ENCODE measurements at regions not wholly inside any gene's neighbourhood (a gene's known extent, or its start where the extent isn't known, plus 50 kb on each side); places are given as distances from the start of the nearest gene placed in this dataset.

DNA sequence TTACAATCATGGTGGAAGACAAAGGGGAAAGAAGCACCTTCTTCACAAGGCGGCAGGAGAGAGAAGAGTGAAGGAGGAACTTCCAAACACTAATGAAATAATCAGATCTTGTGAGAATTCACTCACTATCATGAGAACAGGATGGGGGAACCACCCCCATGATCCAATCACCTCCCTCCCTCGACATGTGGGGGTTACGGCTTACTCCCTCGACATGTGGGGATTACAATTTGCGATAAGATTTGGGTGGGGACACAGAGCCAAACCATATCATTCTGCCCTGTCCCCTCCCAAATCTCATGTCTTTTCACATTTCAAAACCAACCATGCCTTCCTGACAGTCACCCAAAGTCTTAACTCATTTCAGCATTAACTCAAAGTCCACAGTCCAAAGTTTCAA is 88.7 kb upstream of the PGRMC2 start:
- no peak for TF ChIP-seq YY1 (IDR thresholded peaks at IDR 0.05; ENCODE audit: insufficient read depth, insufficient read length)
- TF ChIP-seq SUZ12 (IDR thresholded peaks at IDR 0.05; ENCODE audit: extremely low read depth, insufficient read depth, insufficient read length): no peak
- TF ChIP-seq ZNF274 (IDR thresholded peaks at IDR 0.05; ENCODE audit: low read depth, low read length): no peak

DNA sequence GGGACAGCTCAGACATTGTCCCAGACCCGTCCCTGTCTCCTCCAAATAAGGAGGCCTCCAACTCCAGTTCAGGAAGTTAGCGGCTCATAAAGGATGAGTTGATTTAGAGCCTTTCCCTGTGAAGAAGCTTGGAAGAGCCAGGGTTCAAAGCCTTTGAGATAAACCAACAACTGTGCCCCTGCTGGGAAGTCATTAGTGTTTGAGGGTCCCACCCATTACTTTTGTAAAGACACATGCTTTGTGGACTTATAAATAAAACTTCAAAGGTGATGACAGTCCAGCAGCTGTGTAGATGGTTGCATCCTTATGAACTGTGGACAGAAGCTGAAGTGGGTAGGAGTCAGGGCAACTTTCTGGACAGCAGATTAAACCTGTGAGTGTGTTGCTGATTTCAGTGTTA is 86.0 kb upstream of the PGRMC2 start:
- Histone ChIP-seq H3K4me3 (ENCODE audit: insufficient read length, low read depth) (no peak overlapping the region), H3K9ac (ENCODE audit: insufficient read length, low read depth) (no peak overlapping the region), H3K27me3 (ENCODE audit: insufficient read depth, insufficient read length) (no peaks in the 10 kb centered on the region), H3K9me3 (ENCODE audit: insufficient read depth, low read length) (peaks cover 39% of the 10 kb centered on the region; the same call in 1 of the 2 replicates), H3K4me1 (ENCODE audit: insufficient read depth, insufficient read length) (no peaks in the 10 kb centered on the region), H3K36me3 (ENCODE audit: insufficient read depth, insufficient read length, low read length) (no peaks in the 10 kb centered on the region)
- DNase-seq (ENCODE audit: low read depth, low spot score): no peak
- TF ChIP-seq YY1 (IDR thresholded peaks at IDR 0.05; ENCODE audit: insufficient read depth, insufficient read length) (no peak), SUZ12 (IDR thresholded peaks at IDR 0.05; ENCODE audit: extremely low read depth, insufficient read depth, insufficient read length) (no peak), ZNF274 (IDR thresholded peaks at IDR 0.05; ENCODE audit: low read depth, low read length) (no peak)

More for the DNA sequence above, 88.7 kb upstream of the PGRMC2 start:
- Histone ChIP-seq H3K27me3 (ENCODE audit: insufficient read depth, insufficient read length) (no peaks in the 10 kb centered on the region), H3K9ac (ENCODE audit: insufficient read length, low read depth) (no peak overlapping the region), H3K4me3 (ENCODE audit: insufficient read length, low read depth) (no peak overlapping the region), H3K4me1 (ENCODE audit: insufficient read depth, insufficient read length) (no peaks in the 10 kb centered on the region), H3K9me3 (ENCODE audit: insufficient read depth, low read length) (peaks cover 31% of the 10 kb centered on the region; the same call in 1 of the 2 replicates), H3K36me3 (ENCODE audit: insufficient read depth, insufficient read length, low read length) (no peaks in the 10 kb centered on the region)
- DNase-seq (ENCODE audit: low read depth, low spot score): no peak

DNA sequence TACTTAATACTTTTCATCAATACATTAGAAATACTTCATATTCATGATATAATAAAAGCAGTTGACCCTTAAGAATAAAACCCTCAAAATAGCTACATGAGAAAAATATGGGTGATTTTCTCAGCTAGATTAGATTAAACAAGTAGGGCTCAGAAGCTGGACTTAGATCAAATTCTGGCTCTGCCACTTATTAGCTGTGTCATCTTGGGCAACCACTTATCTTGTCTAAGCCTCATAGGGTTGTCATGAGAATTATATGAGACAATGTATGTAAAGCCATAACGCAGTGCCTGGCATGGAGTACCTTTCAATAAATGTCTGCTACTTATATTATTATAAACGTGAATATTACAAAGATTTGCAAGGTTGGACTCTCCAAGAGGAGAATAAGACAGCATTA is 84.3 kb upstream of the PGRMC2 start:
- Histone ChIP-seq H3K4me1 (ENCODE audit: insufficient read depth, insufficient read length) (no peaks in the 10 kb centered on the region), H3K27me3 (ENCODE audit: insufficient read depth, insufficient read length) (no peaks in the 10 kb centered on the region), H3K9ac (ENCODE audit: insufficient read length, low read depth) (no peak overlapping the region), H3K4me3 (ENCODE audit: insufficient read length, low read depth) (no peak overlapping the region), H3K36me3 (ENCODE audit: insufficient read depth, insufficient read length, low read length) (no peaks in the 10 kb centered on the region), H3K9me3 (ENCODE audit: insufficient read depth, low read length) (peaks cover 26% of the 10 kb centered on the region; the same call in 1 of the 2 replicates)
- no peak for DNase-seq (ENCODE audit: low read depth, low spot score)
- TF ChIP-seq YY1 (IDR thresholded peaks at IDR 0.05; ENCODE audit: insufficient read depth, insufficient read length) (no peak), SUZ12 (IDR thresholded peaks at IDR 0.05; ENCODE audit: extremely low read depth, insufficient read depth, insufficient read length) (no peak), ZNF274 (IDR thresholded peaks at IDR 0.05; ENCODE audit: low read depth, low read length) (no peak)

DNA sequence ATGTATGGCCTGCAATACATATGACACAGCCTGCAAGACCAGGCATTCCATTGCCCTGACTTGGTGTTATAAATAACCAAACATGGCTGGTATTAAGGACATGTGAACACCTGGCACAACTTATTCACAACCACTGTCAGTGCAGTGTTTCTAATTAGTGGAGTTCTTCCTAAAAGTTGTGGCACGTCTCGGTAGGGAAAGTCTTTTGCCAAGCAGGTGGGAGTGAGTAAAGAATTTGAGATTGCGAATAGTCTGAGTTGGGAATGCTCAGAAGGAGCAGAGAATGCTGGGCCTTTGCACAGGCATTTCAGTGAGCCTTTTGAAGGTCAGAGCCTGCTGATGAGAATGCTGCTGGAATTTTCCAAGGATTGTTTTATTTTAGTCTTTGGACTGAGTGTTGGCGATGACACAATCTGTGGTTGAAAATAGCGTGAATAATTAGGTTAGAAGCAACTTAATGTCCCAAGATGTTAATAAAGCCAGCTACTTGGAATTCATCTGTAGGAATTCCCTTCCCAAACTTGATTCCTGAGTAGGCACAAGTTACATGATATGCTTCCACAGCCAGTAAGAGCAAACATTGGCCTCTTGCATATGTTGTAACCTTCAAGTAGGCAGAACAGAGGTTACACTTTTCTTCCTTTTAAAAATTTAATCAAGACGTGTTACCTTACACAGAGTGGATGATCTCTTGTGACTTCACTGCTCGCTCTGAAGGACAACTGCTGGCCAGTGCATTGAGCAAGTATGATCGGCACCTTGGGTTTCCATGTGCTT is 83.6 kb upstream of the PGRMC2 start:
- peaks cover 19% of the 10 kb centered on the region; the same call in 1 of the 2 replicates for H3K9me3 ChIP-seq (ENCODE audit: insufficient read depth, low read length)
- no peaks in the 10 kb centered on the region for H3K4me1 ChIP-seq (ENCODE audit: insufficient read depth, insufficient read length)
- no peaks in the 10 kb centered on the region for H3K36me3 ChIP-seq (ENCODE audit: insufficient read depth, insufficient read length, low read length)
- no peak overlapping the region for H3K9ac ChIP-seq (ENCODE audit: insufficient read length, low read depth)
- no peak for DNase-seq (ENCODE audit: low read depth, low spot score)
- no peak overlapping the region for H3K4me3 ChIP-seq (ENCODE audit: insufficient read length, low read depth)
- no peaks in the 10 kb centered on the region for H3K27me3 ChIP-seq (ENCODE audit: insufficient read depth, insufficient read length)
- no peak for TF ChIP-seq YY1 (IDR thresholded peaks at IDR 0.05; ENCODE audit: insufficient read depth, insufficient read length)
- TF ChIP-seq SUZ12 (IDR thresholded peaks at IDR 0.05; ENCODE audit: extremely low read depth, insufficient read depth, insufficient read length): no peak
- TF ChIP-seq ZNF274 (IDR thresholded peaks at IDR 0.05; ENCODE audit: low read depth, low read length): no peak

DNA sequence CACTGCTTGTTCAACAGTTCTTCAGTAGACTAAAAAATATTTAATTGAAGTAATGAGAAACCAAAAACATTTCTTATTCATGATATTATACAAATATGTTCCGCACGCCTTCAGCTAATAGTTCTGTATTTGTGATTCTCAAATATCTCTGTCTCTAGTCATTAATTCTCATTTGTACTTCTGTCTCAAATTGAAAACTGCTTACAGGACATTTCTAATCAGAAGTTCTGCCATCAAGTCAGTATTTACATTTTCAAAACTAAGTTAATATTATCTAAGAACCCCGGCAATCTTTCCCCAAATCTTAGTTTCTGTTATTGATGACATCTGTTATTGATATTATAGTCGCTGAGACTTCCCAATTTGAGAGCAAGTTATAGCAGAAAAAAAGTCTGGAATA is 78.6 kb upstream of the PGRMC2 start:
- Histone ChIP-seq H3K4me1 (ENCODE audit: insufficient read depth, insufficient read length) (no peaks in the 10 kb centered on the region), H3K4me3 (ENCODE audit: insufficient read length, low read depth) (no peak overlapping the region), H3K9ac (ENCODE audit: insufficient read length, low read depth) (no peak overlapping the region), H3K36me3 (ENCODE audit: insufficient read depth, insufficient read length, low read length) (no peaks in the 10 kb centered on the region), H3K27me3 (ENCODE audit: insufficient read depth, insufficient read length) (no peaks in the 10 kb centered on the region), H3K9me3 (ENCODE audit: insufficient read depth, low read length) (peaks cover 11% of the 10 kb centered on the region; the same call in 1 of the 2 replicates)
- no peak for TF ChIP-seq SUZ12 (IDR thresholded peaks at IDR 0.05; ENCODE audit: extremely low read depth, insufficient read depth, insufficient read length)
- TF ChIP-seq YY1 (IDR thresholded peaks at IDR 0.05; ENCODE audit: insufficient read depth, insufficient read length): no peak
- TF ChIP-seq ZNF274 (IDR thresholded peaks at IDR 0.05; ENCODE audit: low read depth, low read length): no peak
- DNase-seq (ENCODE audit: low read depth, low spot score): no peak

DNA sequence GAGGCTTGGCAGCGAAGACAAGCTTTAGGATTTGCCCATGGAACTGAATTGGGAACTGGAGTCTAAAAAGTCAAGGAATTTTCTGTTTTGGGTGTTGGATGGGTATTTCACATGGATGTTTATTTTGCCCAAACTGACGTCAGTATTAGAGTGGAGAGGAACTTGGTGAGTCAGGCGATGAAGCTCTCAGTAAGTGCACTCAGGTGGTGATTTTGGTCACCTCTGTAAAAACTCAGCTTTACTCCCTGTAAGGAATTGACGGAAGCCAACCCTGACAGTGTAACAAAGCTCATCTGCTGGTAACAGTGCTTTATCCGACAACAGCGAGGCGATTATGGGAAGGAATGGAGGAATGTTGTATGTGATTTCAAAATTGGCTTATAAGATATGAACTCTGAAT is 77.0 kb upstream of the PGRMC2 start:
- Histone ChIP-seq H3K36me3 (ENCODE audit: insufficient read depth, insufficient read length, low read length) (no peaks in the 10 kb centered on the region), H3K4me1 (ENCODE audit: insufficient read depth, insufficient read length) (no peaks in the 10 kb centered on the region), H3K9ac (ENCODE audit: insufficient read length, low read depth) (no peak overlapping the region), H3K4me3 (ENCODE audit: insufficient read length, low read depth) (no peak overlapping the region), H3K9me3 (ENCODE audit: insufficient read depth, low read length) (peaks cover 11% of the 10 kb centered on the region; the same call in 1 of the 2 replicates), H3K27me3 (ENCODE audit: insufficient read depth, insufficient read length) (no peaks in the 10 kb centered on the region)
- TF ChIP-seq YY1 (IDR thresholded peaks at IDR 0.05; ENCODE audit: insufficient read depth, insufficient read length) (no peak), ZNF274 (IDR thresholded peaks at IDR 0.05; ENCODE audit: low read depth, low read length) (no peak), SUZ12 (IDR thresholded peaks at IDR 0.05; ENCODE audit: extremely low read depth, insufficient read depth, insufficient read length) (no peak)
- DNase-seq (ENCODE audit: low read depth, low spot score): no peak

DNA sequence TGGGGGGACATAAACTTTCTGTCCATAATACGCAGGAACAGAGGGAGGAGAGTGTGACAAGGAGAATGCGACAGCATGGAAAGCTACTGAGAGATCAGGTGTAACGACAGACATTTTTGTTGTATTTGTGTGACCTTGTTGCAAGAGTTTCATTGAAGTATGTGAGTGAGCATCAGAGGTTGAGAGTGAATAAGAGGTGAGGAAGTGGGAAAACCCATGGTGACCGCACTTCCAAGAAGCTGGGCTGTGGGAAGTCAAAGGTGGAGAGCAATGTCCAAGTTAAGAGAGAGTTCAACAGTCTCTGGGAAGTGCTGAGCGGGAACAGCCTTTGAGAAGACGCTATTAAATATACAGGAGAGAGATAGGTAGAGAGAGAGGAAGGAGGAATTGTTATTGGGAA is 76.4 kb upstream of the PGRMC2 start:
- Histone ChIP-seq H3K27me3 (ENCODE audit: insufficient read depth, insufficient read length) (no peaks in the 10 kb centered on the region), H3K9me3 (ENCODE audit: insufficient read depth, low read length) (peaks cover 12% of the 10 kb centered on the region; the same call in 1 of the 2 replicates), H3K4me1 (ENCODE audit: insufficient read depth, insufficient read length) (no peaks in the 10 kb centered on the region), H3K9ac (ENCODE audit: insufficient read length, low read depth) (no peak overlapping the region), H3K4me3 (ENCODE audit: insufficient read length, low read depth) (no peak overlapping the region), H3K36me3 (ENCODE audit: insufficient read depth, insufficient read length, low read length) (no peaks in the 10 kb centered on the region)
- no peak for DNase-seq (ENCODE audit: low read depth, low spot score)
- TF ChIP-seq ZNF274 (IDR thresholded peaks at IDR 0.05; ENCODE audit: low read depth, low read length) (no peak), SUZ12 (IDR thresholded peaks at IDR 0.05; ENCODE audit: extremely low read depth, insufficient read depth, insufficient read length) (no peak), YY1 (IDR thresholded peaks at IDR 0.05; ENCODE audit: insufficient read depth, insufficient read length) (no peak)

All from NT2/D1 (cell line).